ENCODE measurements at regions not wholly inside any gene's neighbourhood (a gene's known extent, or its start where the extent isn't known, plus 50 kb on each side); places are given as distances from the start of the nearest gene placed in this dataset.

GRCh38 chr4:32102896-32103295 is 1382.7 kb downstream of the PCDH7 start:
- H3K36me3 Mint-ChIP-seq (ENCODE audit: insufficient read depth, unreplicated experiment), result no peaks in the 10 kb centered on the region
- H3K4me1 ChIP-seq, result no peaks in the 10 kb centered on the region
- no peaks in the 10 kb centered on the region for H3K4me1 Mint-ChIP-seq (ENCODE audit: low read depth, unreplicated experiment)
- POLR2A ChIA-PET, result no interaction called here
- DNase-seq, result no peak
- TF ChIP-seq CTCF (IDR thresholded peaks at IDR 0.05; ENCODE audit: insufficient read depth in 1 of 2, low read depth in 1 of 2, low read length in 1 of 2, severe bottlenecking in 1 of 2, unreplicated experiment in 1 of 2), result no peak
- H3K27me3 ChIP-seq (replicated peaks; ENCODE audit: control insufficient read depth, insufficient read depth, low read length), result no peaks in the 10 kb centered on the region
- intact Hi-C loops (cut with micrococcal nuclease; ENCODE audit: unreplicated experiment), result no loop called here
- BruUV-seq (replicated peaks), result no TSS peak
- CTCF ChIA-PET, result no interaction called here
- no peaks in the 10 kb centered on the region for H3K27me3 Mint-ChIP-seq (ENCODE audit: insufficient read depth, unreplicated experiment)
- H3K4me3 Mint-ChIP-seq (ENCODE audit: unreplicated experiment), result no peak overlapping the region
- H3K36me3 ChIP-seq (ENCODE audit: control insufficient read depth, insufficient read depth, low read length), result no peaks in the 10 kb centered on the region
- H3K27ac Mint-ChIP-seq (ENCODE audit: unreplicated experiment), result no peak overlapping the region
- no peaks in the 10 kb centered on the region for H3K9me3 ChIP-seq
- no peak overlapping the region for H3K4me3 ChIP-seq (ENCODE audit: low read depth, low read length)
- no peaks in the 10 kb centered on the region for H3K9me3 Mint-ChIP-seq (ENCODE audit: unreplicated experiment)

- BruUV-seq (replicated peaks), result no TSS peak
- no peak for TF ChIP-seq CTCF (IDR thresholded peaks at IDR 0.05; ENCODE audit: insufficient read depth in 1 of 2, low read depth in 1 of 2, low read length in 1 of 2, severe bottlenecking in 1 of 2, unreplicated experiment in 1 of 2)
- CTCF ChIA-PET, result no interaction called here
Measured at GRCh38 chr4:32106767-32107166, 1386.6 kb downstream of the PCDH7 start.

GRCh38 chr4:32112891-32113290 is 1392.7 kb downstream of the PCDH7 start:
- ChIA-PET CTCF (no interaction called here), POLR2A (no interaction called here)
- no peaks in the 10 kb centered on the region for H3K4me1 Mint-ChIP-seq (ENCODE audit: low read depth, unreplicated experiment)
- no peaks in the 10 kb centered on the region for H3K4me1 ChIP-seq
- no TSS peak for BruUV-seq (replicated peaks)
- no peak for TF ChIP-seq CTCF (IDR thresholded peaks at IDR 0.05; ENCODE audit: insufficient read depth in 1 of 2, low read depth in 1 of 2, low read length in 1 of 2, severe bottlenecking in 1 of 2, unreplicated experiment in 1 of 2)
- no peaks in the 10 kb centered on the region for H3K27me3 ChIP-seq (replicated peaks; ENCODE audit: control insufficient read depth, insufficient read depth, low read length)
- no peak overlapping the region for H3K27ac Mint-ChIP-seq (ENCODE audit: unreplicated experiment)
- no peaks in the 10 kb centered on the region for H3K36me3 Mint-ChIP-seq (ENCODE audit: insufficient read depth, unreplicated experiment)
- no peaks in the 10 kb centered on the region for H3K9me3 ChIP-seq
- H3K4me3 ChIP-seq (ENCODE audit: low read depth, low read length), result no peak overlapping the region
- no peak overlapping the region for H3K4me3 Mint-ChIP-seq (ENCODE audit: unreplicated experiment)
- H3K27me3 Mint-ChIP-seq (ENCODE audit: insufficient read depth, unreplicated experiment), result no peaks in the 10 kb centered on the region
- DNase-seq, result no peak
- no peaks in the 10 kb centered on the region for H3K36me3 ChIP-seq (ENCODE audit: control insufficient read depth, insufficient read depth, low read length)
- intact Hi-C loops (cut with micrococcal nuclease; ENCODE audit: unreplicated experiment), result loop anchor here (10.0 kb wide), 1 partner anchor 1398 kb away; no protein-coding TSS in a partner anchor
- H3K9me3 Mint-ChIP-seq (ENCODE audit: unreplicated experiment), result no peaks in the 10 kb centered on the region

More at GRCh38 chr4:32106767-32107166, 1386.6 kb downstream of the PCDH7 start:
- no peak for DNase-seq
- Mint-ChIP-seq H3K27me3 (ENCODE audit: insufficient read depth, unreplicated experiment) (no peaks in the 10 kb centered on the region), H3K9me3 (ENCODE audit: unreplicated experiment) (no peaks in the 10 kb centered on the region), H3K27ac (ENCODE audit: unreplicated experiment) (no peak overlapping the region), H3K4me3 (ENCODE audit: unreplicated experiment) (no peak overlapping the region), H3K36me3 (ENCODE audit: insufficient read depth, unreplicated experiment) (no peaks in the 10 kb centered on the region), H3K4me1 (ENCODE audit: low read depth, unreplicated experiment) (no peaks in the 10 kb centered on the region)
- H3K4me1 ChIP-seq, result no peaks in the 10 kb centered on the region
- no peak overlapping the region for H3K4me3 ChIP-seq (ENCODE audit: low read depth, low read length)
- no peaks in the 10 kb centered on the region for H3K36me3 ChIP-seq (ENCODE audit: control insufficient read depth, insufficient read depth, low read length)
- POLR2A ChIA-PET, result no interaction called here
- intact Hi-C loops (cut with micrococcal nuclease; ENCODE audit: unreplicated experiment), result no loop called here
- H3K27me3 ChIP-seq (replicated peaks; ENCODE audit: control insufficient read depth, insufficient read depth, low read length), result no peaks in the 10 kb centered on the region
- no peaks in the 10 kb centered on the region for H3K9me3 ChIP-seq

Data from Caco-2 (cell line).